K562 (cell line): ENCODE measurements at regions not wholly inside any gene's neighbourhood (a gene's known extent, or its start where the extent isn't known, plus 50 kb on each side); places are given as distances from the start of the nearest gene placed in this dataset.

Experiments
- CBX1 ChIP-seq: sonication (generic); IDR thresholded peaks from 2 replicates; pipeline ENCODE4 v1.6.1; 2016; ENCODE audit warnings: antibody characterized with exemption, low read depth, mild to moderate bottlenecking
- CBX2 ChIP-seq: fragments of 200-600 bp; sonication (generic); IDR thresholded peaks from one replicate; pipeline ENCODE4 v1.6.1; 2012; ENCODE audit warnings: mild to moderate bottlenecking, low read length, inconsistent platforms; ENCODE audit not compliant: insufficient read depth, poor library complexity, severe bottlenecking
- CTCF ChIP-seq, 3 experiments: IDR thresholded peaks in 2 of 3; conservative IDR thresholded peaks in 1 of 3; 2 replicates each; pipeline ENCODE4 v1.5.1; 2011 to 2012; ENCODE audit warnings: low read length in 3 of 3, mild to moderate bottlenecking in 3 of 3, control low read depth in 2 of 3, improper control_type of control experiment in 1 of 3, inconsistent platforms in 1 of 3, low read depth in 1 of 3, mixed read lengths in 1 of 3, moderate library complexity in 1 of 3; ENCODE audit not compliant: insufficient read depth in 2 of 3
- JUN ChIP-seq, 2 experiments: sonication (generic) in 1 of 2; formaldehyde crosslinking in 1 of 2; IDR thresholded peaks; 2 replicates each; pipeline versions ENCODE4 v1.6.1 to v1.8.0; 2012 to 2022; ENCODE audit warnings: borderline replicate concordance in 2 of 2, mild to moderate bottlenecking in 2 of 2, improper control_type of control experiment in 1 of 2, low read depth in 1 of 2, low read length in 1 of 2, missing genetic modification reagents in 1 of 2
- NFYB ChIP-seq: IDR thresholded peaks from 2 replicates; pipeline ENCODE4 v1.6.1; 2011; ENCODE audit warnings: mild to moderate bottlenecking, moderate library complexity; ENCODE audit not compliant: insufficient read length; ENCODE audit errors: extremely low read depth
- SRSF9 ChIP-seq: fragments of 200-400 bp; formaldehyde crosslinking; IDR thresholded peaks from 2 replicates; pipeline ENCODE4 v1.6.1; 2017; ENCODE audit warnings: low read depth, low read length, borderline replicate concordance
- ZNF274 ChIP-seq: IDR thresholded peaks from 2 replicates; pipeline ENCODE4 v1.6.1; 2011; ENCODE audit warnings: low read depth, mild to moderate bottlenecking, low read length, moderate library complexity, borderline replicate concordance
- ZNF384 ChIP-seq: IDR thresholded peaks from 2 replicates; pipeline ENCODE4 v1.6.1; 2012; ENCODE audit warnings: low read depth, low read length, improper control_type of control experiment
- ZNF551 ChIP-seq: fragments of 250-450 bp; sonication (Bioruptor Pico); IDR thresholded peaks from 2 replicates; pipeline ENCODE4 v1.5.0; 2021; ENCODE audit warnings: mild to moderate bottlenecking, moderate library complexity
- ZNF76 ChIP-seq: fragments of 250-450 bp; sonication (Bioruptor Pico); IDR thresholded peaks from 2 replicates; pipeline ENCODE4 v1.4.0; 2020; ENCODE audit warnings: mild to moderate bottlenecking, moderate library complexity, borderline replicate concordance

- TF ChIP-seq NFYB (no peak), ZNF384 (no peak), ZNF76 (CRISPR knock-in tag) (no peak), SRSF9 (no peak), ZNF274 (no peak), CBX2 (no peak), CBX1 (no peak), ZNF551 (CRISPR knock-in tag) (no peak), JUN (IDR thresholded peaks at IDR 0.05; ENCODE audit: borderline replicate concordance, low read depth, low read length) (no peak), JUN (CRISPR knock-in tag; IDR thresholded peaks at IDR 0.05; ENCODE audit: borderline replicate concordance) (no peak), CTCF (IDR thresholded peaks at IDR 0.05 in 2 of 3, conservative IDR thresholded peaks at IDR 0.05 in 1 of 3; ENCODE audit: insufficient read depth in 2 of 3, low read depth in 1 of 3, low read length in 3 of 3) (no peak)
Observed at GRCh38 chr10:3493621-3494020, 291.4 kb downstream of the KLF6 start.
